ENCODE measurements at regions not wholly inside any gene's neighbourhood (a gene's known extent, or its start where the extent isn't known, plus 50 kb on each side); places are given as distances from the start of the nearest gene placed in this dataset.

GRCh38 chr2:195407783-195408182 lies 249.2 kb upstream of the SLC39A10 start:
- TF ChIP-seq CTCF (IDR thresholded peaks at IDR 0.05; ENCODE audit: extremely low read depth in 1 of 2, insufficient read depth in 1 of 2, low read depth in 1 of 2, low read length in 2 of 2) = no peak
- no peak for TF ChIP-seq FOS (IDR thresholded peaks at IDR 0.05; ENCODE audit: borderline replicate concordance, insufficient read depth, low read length)
- no peak for TF ChIP-seq POLR2A (IDR thresholded peaks at IDR 0.05; ENCODE audit: low read depth, low read length)
- TF ChIP-seq MYC (IDR thresholded peaks at IDR 0.05; ENCODE audit: low read depth, low read length) = no peak
- TF ChIP-seq JUN (IDR thresholded peaks at IDR 0.05; ENCODE audit: borderline replicate concordance, insufficient read depth, insufficient read length, low read depth) = no peak
- no peak for TF ChIP-seq EZH2 (IDR thresholded peaks at IDR 0.05; ENCODE audit: borderline replicate concordance, low read depth, low read length, severe bottlenecking)
- no peak for TF ChIP-seq GATA2 (IDR thresholded peaks at IDR 0.05; ENCODE audit: insufficient read depth, insufficient read length, low read depth, low read length)
- TF ChIP-seq MAX (IDR thresholded peaks at IDR 0.05; ENCODE audit: insufficient read depth, insufficient read length) = no peak
- TF ChIP-seq POLR2AphosphoS5 (IDR thresholded peaks at IDR 0.05; ENCODE audit: insufficient read depth, low read depth, low read length) = no peak

All from endothelial cell of umbilical vein (primary cell).